GM23248 (cell line): ENCODE measurements at regions not wholly inside any gene's neighbourhood (a gene's known extent, or its start where the extent isn't known, plus 50 kb on each side); places are given as distances from the start of the nearest gene placed in this dataset.

Source experiments
- DNase-seq: peaks from one replicate; pipeline ENCODE4 v3.0.0-alpha.2; 2015
- H2AFZ ChIP-seq: fragments of 200-600 bp; sonication (generic); 2 replicates; pipeline ENCODE4 v1.6.1; 2016; ENCODE audit warnings: antibody characterized with exemption
- H3F3A ChIP-seq: fragments of 200-600 bp; sonication (generic); 2 replicates; pipeline ENCODE4 v1.6.1; 2016; ENCODE audit warnings: mild to moderate bottlenecking, antibody characterized with exemption, mixed run types; ENCODE audit not compliant: insufficient read depth
- H3K27ac ChIP-seq: fragments of 200-600 bp; sonication (generic); 2 replicates; pipeline ENCODE4 v1.5.1; 2016; ENCODE audit warnings: mild to moderate bottlenecking
- H3K27me3 ChIP-seq: fragments of 200-600 bp; sonication (generic); replicated peaks from 2 replicates; pipeline ENCODE4 v1.6.1; 2016; ENCODE audit warnings: mild to moderate bottlenecking; ENCODE audit not compliant: insufficient read depth
- H3K36me3 ChIP-seq: fragments of 200-600 bp; sonication (generic); 2 replicates; pipeline ENCODE4 v1.6.1; 2016; ENCODE audit warnings: low read depth, mild to moderate bottlenecking
- H3K4me1 ChIP-seq: fragments of 200-600 bp; sonication (generic); 2 replicates; pipeline ENCODE4 v1.6.1; 2016; ENCODE audit warnings: mild to moderate bottlenecking; ENCODE audit not compliant: insufficient read depth
- H3K4me2 ChIP-seq: fragments of 200-600 bp; sonication (generic); one replicate; pipeline ENCODE4 v1.6.1; 2016; ENCODE audit warnings: mild to moderate bottlenecking; ENCODE audit not compliant: unreplicated experiment
- H3K4me3 ChIP-seq: fragments of 200-600 bp; sonication (generic); 2 replicates; pipeline ENCODE4 v1.5.1; 2016; ENCODE audit warnings: mild to moderate bottlenecking
- H3K79me2 ChIP-seq: fragments of 200-600 bp; sonication (generic); 2 replicates; pipeline ENCODE4 v1.6.1; 2016; ENCODE audit warnings: mild to moderate bottlenecking; ENCODE audit not compliant: insufficient read depth
- H3K9ac ChIP-seq: fragments of 200-600 bp; sonication (generic); 2 replicates; pipeline ENCODE4 v1.6.1; 2016; ENCODE audit warnings: mild to moderate bottlenecking
- H3K9me2 ChIP-seq: fragments of 200-600 bp; sonication (generic); 2 replicates; pipeline ENCODE4 v1.6.1; 2016; ENCODE audit warnings: mixed run types, mild to moderate bottlenecking, moderate library complexity; ENCODE audit not compliant: insufficient read depth
- H3K9me3 ChIP-seq: fragments of 200-600 bp; sonication (generic); one replicate; pipeline ENCODE4 v1.6.1; 2017; ENCODE audit warnings: low read depth
- H4K20me1 ChIP-seq: fragments of 200-600 bp; sonication (generic); 2 replicates; pipeline ENCODE4 v1.6.0; 2016; ENCODE audit not compliant: insufficient read depth
- EZH2 ChIP-seq: fragments of 200-600 bp; sonication (generic); IDR thresholded peaks from 2 replicates; pipeline ENCODE4 v1.6.1; 2018; ENCODE audit warnings: antibody characterized with exemption, mild to moderate bottlenecking; ENCODE audit not compliant: insufficient read depth, poor library complexity, severe bottlenecking
- EZH2phosphoT487 ChIP-seq: fragments of 200-600 bp; sonication (generic); IDR thresholded peaks from 2 replicates; pipeline ENCODE4 v1.6.1; 2018; ENCODE audit warnings: antibody characterized with exemption, moderate library complexity, mild to moderate bottlenecking, low read depth; ENCODE audit not compliant: insufficient read depth
- WGBS, 2 experiments: methylation state at CpG; one replicate each; pipeline ENCODE4 v1.1.6; 2015 to 2017; ENCODE audit warnings: low lambda C conversion rate in 2 of 2, low coverage in 1 of 2; ENCODE audit errors: missing lambda C conversion rate in 2 of 2; 5-methylcytosine and 5-hydroxymethylcytosine counted together
- in situ Hi-C: fragments of 300-500 bp; cut with MboI; formaldehyde crosslinking; loops from 2 replicates; pipeline ENCODE4 v1.15.0; 2020

- no peaks in the 10 kb centered on the region for H4K20me1 ChIP-seq
- H3K4me1 ChIP-seq: peaks cover 24% of the 10 kb centered on the region
- no peak overlapping the region for H2AFZ ChIP-seq
- H3K36me3 ChIP-seq: no peaks in the 10 kb centered on the region
- H3F3A ChIP-seq: peaks cover 14% of the 10 kb centered on the region; the same call in 1 of the 2 replicates
- H3K4me2 ChIP-seq: no peak overlapping the region
- H3K27me3 ChIP-seq: no peaks in the 10 kb centered on the region
- in situ Hi-C loops: loop anchor here (10.0 kb wide), 2 partner anchors 96 to 166 kb away; no protein-coding TSS in a partner anchor
- H3K79me2 ChIP-seq: no peaks in the 10 kb centered on the region
- no peaks in the 10 kb centered on the region for H3K9me3 ChIP-seq
- no peak for DNase-seq
- H3K27ac ChIP-seq: no peak overlapping the region
- no peak overlapping the region for H3K4me3 ChIP-seq
- H3K9ac ChIP-seq: no peak overlapping the region
- TF ChIP-seq EZH2: no peak
- TF ChIP-seq EZH2phosphoT487: no peak
- no peaks in the 10 kb centered on the region for H3K9me2 ChIP-seq
- 61 to 63% methylated on average over 4 of the region's 4 CpGs for whole genome bisulfite sequencing, 2 experiments
Observed at GRCh38 chr9:71608825-71609447, 159.4 kb downstream of the CEMIP2 start.

- DNase-seq: peak; percentile 23
- in situ Hi-C loops: loop anchor here (10.0 kb wide), 2 partner anchors 97 to 167 kb away; no protein-coding TSS in a partner anchor
- Histone ChIP-seq H3K9me3 (no peaks in the 10 kb centered on the region), H3K9me2 (no peaks in the 10 kb centered on the region), H3F3A (peaks cover 14% of the 10 kb centered on the region; the same call in 1 of the 2 replicates), H3K27me3 (no peaks in the 10 kb centered on the region), H4K20me1 (no peaks in the 10 kb centered on the region), H3K36me3 (no peaks in the 10 kb centered on the region), H2AFZ (no peak overlapping the region), H3K9ac (no peak overlapping the region), H3K79me2 (no peaks in the 10 kb centered on the region), H3K4me1 (peaks cover 24% of the 10 kb centered on the region), H3K27ac (no peak overlapping the region), H3K4me2 (peak overlapping the region; percentile 7), H3K4me3 (no peak overlapping the region)
- TF ChIP-seq EZH2 (no peak), EZH2phosphoT487 (no peak)
- 71 to 73% methylated on average over 4 of the region's 4 CpGs for WGBS, 2 experiments
Observed at GRCh38 chr9:71608021-71608420, 160.3 kb downstream of the CEMIP2 start.

GRCh38 chr9:71607461-71607881 lies 160.8 kb downstream of the CEMIP2 start:
- H3K9me3 ChIP-seq: no peaks in the 10 kb centered on the region
- no peaks in the 10 kb centered on the region for H3K9me2 ChIP-seq
- peaks cover 24% of the 10 kb centered on the region for H3K4me1 ChIP-seq
- H4K20me1 ChIP-seq: no peaks in the 10 kb centered on the region
- peaks cover 14% of the 10 kb centered on the region; the same call in 1 of the 2 replicates for H3F3A ChIP-seq
- H3K4me3 ChIP-seq: no peak overlapping the region
- no peak overlapping the region for H3K27ac ChIP-seq
- peak; percentile 35 for DNase-seq
- H3K27me3 ChIP-seq: no peaks in the 10 kb centered on the region
- peak overlapping the region; percentile 37 for H3K4me2 ChIP-seq
- no peak overlapping the region for H3K9ac ChIP-seq
- H3K36me3 ChIP-seq: no peaks in the 10 kb centered on the region
- H2AFZ ChIP-seq: peak overlapping the region; percentile 19; the same call in 1 of the 2 replicates
- H3K79me2 ChIP-seq: no peaks in the 10 kb centered on the region
- TF ChIP-seq EZH2phosphoT487 (no peak), EZH2 (no peak)
- in situ Hi-C loops: loop anchor here (10.0 kb wide), 2 partner anchors 97 to 167 kb away; no protein-coding TSS in a partner anchor
- 28 to 31% methylated on average over 5 of the region's 5 CpGs for WGBS, 2 experiments

- Histone ChIP-seq H3K27ac (no peak overlapping the region), H3K9me3 (no peaks in the 10 kb centered on the region), H3K79me2 (no peaks in the 10 kb centered on the region), H3K27me3 (no peaks in the 10 kb centered on the region), H3K4me2 (no peak overlapping the region), H3K9ac (no peak overlapping the region), H3K36me3 (no peaks in the 10 kb centered on the region), H4K20me1 (no peaks in the 10 kb centered on the region), H3K9me2 (no peaks in the 10 kb centered on the region), H3K4me1 (peaks cover 19% of the 10 kb centered on the region), H3F3A (peaks cover 14% of the 10 kb centered on the region; the same call in 1 of the 2 replicates), H3K4me3 (no peak overlapping the region), H2AFZ (no peak overlapping the region)
- DNase-seq: peak; percentile 80
- in situ Hi-C loops: loop anchor here (10.0 kb wide), 2 partner anchors 100 to 170 kb away; no protein-coding TSS in a partner anchor
- TF ChIP-seq EZH2 (no peak), EZH2phosphoT487 (no peak)
- WGBS, 2 experiments: 65% methylated on average over 5 of the region's 5 CpGs
Observed at GRCh38 chr9:71604197-71605063, 163.9 kb downstream of the CEMIP2 start.
